H1 (cell line): ENCODE measurements at regions not wholly inside any gene's neighbourhood (a gene's known extent, or its start where the extent isn't known, plus 50 kb on each side); places are given as distances from the start of the nearest gene placed in this dataset.

Source experiments
- CBX8 ChIP-seq: fragments of 300-800, 300-1000 bp; sonication (generic); IDR thresholded peaks from 2 replicates; pipeline ENCODE4 v1.7.1; 2016; ENCODE audit warnings: low read depth, low read length, borderline replicate concordance
- MAFK ChIP-seq: IDR thresholded peaks from 2 replicates; pipeline ENCODE4 v1.6.1; 2012; ENCODE audit warnings: low read depth, mild to moderate bottlenecking, improper control_type of control experiment, low read length
- NANOG ChIP-seq: IDR thresholded peaks from 2 replicates; pipeline ENCODE4 v1.6.1; 2011; ENCODE audit warnings: low read length, low read depth, mild to moderate bottlenecking, inconsistent platforms; ENCODE audit not compliant: insufficient read depth, poor library complexity, severe bottlenecking
- RBBP5 ChIP-seq: IDR thresholded peaks from 2 replicates; pipeline ENCODE4 v1.7.1; 2012; ENCODE audit warnings: low read depth, mild to moderate bottlenecking, inconsistent platforms, low read length, moderate library complexity, borderline replicate concordance
- SIX5 ChIP-seq: IDR thresholded peaks from 2 replicates; pipeline ENCODE4 v1.6.1; 2011; ENCODE audit warnings: mild to moderate bottlenecking, low read depth, low read length

DNA sequence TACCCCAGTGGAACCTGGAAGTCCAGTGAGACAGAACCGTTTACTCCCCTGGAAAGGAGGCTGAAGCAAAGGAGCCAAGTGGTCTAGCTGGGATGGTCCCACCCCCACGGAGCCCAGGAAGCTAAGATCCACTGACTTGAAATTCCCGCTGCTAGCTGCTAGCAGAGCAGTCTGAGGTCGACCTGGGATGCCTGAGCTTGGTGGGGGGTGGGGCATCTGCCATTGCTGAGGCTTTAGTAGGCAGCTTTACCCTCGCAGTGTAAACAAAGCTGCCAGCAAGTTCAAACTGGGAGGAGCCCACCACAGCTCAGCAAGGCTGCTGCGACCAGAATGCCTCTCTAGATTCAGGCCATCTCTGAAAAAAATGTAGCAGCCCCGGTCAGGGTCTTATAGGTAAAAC, 437.0 kb downstream of the SUCLA2 start (continued):
- TF ChIP-seq NANOG (no peak), SIX5 (no peak), RBBP5 (no peak), CBX8 (no peak), MAFK (no peak)
